DMS53 (cell line): ENCODE measurements at regions not wholly inside any gene's neighbourhood (a gene's known extent, or its start where the extent isn't known, plus 50 kb on each side); places are given as distances from the start of the nearest gene placed in this dataset.
A peak's percentile ranks its signal among the peaks of the same experiment; 100 is the strongest.

Source experiments
- DNase-seq: peaks from one replicate; lab custom pipeline; 2025; lab: John Stamatoyannopoulos, UW

DNA sequence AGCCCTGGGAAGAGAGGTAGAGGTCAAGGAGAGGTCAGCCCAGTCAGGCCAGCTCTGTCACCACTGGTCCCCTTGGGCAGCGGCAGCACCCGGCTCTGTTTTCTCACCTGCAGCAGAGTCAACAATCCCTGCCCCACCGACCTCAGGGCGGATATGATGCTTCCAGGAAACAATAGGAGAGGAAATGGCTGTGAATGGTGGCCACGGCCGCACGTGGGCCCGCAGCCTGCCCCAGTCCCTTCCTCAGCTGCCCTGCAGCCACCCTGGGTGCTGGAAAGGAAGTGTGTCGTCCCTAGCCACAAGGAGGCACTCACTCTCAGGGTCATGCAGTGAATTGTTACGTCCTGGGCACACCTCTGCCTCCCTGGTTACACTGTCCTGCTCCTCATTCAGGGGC lies 92.5 kb upstream of the ENPP6 start:
- DNase-seq = peak; percentile 90

DNA sequence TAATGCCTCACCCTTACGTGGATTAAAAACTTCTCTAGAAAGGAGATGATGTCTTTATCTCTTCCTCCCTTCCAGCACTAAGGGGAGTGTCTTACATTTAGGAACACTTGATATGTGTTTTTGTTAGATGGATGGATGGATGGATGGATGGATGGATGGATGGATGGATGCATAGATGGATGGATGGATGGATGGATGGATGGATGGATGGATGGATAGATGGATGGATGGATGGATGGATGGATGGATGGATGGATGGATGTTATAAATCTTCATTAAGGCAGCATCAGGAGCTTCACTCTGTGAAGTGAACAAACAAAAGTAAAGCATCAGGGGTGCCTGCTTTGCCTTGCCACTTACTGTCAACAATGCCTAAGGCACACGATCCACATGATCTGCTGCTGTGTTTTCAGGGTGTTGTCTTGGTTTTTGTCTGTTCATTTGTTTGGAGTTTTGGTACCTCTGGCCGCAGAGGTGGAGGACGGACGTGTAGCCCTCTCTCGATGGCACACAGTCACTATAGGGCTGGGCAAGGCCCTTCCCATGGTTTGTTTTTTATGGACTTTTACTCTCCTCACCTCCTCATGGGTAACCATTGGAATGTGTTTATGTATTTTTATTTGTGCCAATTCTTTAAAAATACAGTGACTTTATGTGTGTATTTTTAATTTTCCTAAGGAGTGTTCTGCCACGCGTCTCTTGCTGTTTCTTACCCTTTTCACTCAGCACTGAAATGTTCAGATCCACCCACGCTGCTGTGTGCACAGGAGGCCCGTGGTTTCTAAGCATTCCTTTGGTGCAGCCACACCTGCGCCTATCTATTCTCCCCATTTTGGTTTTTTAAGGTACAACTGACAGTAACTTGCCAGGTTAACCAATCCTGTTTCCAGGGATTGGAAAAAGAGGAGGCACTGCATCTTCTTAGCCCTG lies 91.8 kb upstream of the ENPP6 start:
- DNase-seq = no peak

DNA sequence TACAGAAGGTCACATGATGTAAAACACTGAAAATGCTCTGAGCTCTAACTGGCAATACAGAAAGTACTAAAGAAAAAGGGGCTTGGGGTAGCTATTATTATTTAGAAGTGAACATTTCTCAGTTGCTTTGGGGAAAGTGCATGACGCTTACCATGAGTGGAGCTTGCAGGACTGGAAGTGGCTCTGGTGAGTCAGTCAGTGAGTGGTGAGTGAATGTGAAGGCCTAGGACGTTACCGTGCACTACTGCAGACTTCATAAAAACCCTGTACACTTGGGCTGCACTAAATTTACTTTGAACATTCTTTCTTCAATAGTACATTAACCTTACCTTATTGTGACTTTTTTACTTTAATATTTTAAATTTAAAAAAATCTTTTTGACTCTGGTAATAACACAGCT lies 89.3 kb upstream of the ENPP6 start:
- DNase-seq = peak; percentile 3

DNA sequence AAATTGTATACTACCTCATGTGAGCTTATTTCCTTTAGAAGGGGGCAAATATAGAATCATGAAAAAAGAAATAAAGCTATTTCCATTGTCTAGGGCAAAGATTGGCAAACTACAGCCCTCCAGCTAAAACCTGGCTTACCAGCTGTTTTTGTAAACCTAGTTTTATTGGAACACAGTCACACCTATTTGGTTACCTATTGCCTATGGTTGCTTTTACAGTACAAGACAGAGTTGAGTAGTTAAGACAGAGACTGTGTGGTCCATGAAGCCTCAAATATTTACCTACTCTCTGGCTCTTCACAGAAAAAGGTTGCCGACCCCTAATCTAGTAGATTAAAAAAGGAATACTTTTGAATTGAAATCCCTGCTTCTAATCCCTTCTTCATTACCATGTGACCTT lies 88.8 kb upstream of the ENPP6 start:
- DNase-seq = no peak

DNA sequence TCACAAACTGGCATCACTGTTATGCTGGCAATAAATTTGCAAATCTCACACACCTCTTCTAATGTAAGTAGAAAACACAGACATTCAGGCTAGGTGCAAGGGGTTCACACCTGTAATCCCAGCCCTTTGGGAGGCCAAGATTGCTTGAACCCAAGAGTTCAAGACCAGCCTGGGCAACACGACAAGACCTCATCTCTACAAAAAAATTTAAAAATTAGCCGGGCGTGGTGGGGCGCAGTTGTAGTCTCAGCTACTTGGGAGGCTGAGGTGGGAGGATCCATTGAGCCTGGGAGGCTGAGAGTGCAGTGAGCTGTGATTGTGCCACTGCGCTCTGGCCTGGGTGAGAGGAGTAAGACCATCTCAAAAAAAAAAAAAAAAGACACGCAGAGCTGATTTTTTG lies 83.1 kb upstream of the ENPP6 start:
- no peak for DNase-seq

DNA sequence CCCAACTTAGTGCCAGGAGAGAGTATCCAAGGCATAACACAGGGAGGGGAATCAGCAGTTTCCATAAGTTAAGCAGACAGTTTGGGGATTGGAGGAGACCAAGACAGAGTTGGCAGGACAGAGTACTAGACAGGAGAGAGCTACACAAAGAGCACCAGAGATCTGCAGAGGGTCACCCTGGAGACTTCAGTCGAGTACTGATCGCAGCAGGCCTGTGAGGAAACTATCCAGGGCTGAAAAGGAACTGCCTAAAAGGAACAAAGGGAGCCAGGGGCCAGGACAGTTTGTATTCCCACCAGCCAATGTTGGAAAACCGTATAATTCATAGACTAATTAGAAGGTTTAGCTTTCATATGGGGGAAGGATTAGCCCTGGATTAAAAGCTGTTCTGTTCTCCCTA lies 80.6 kb upstream of the ENPP6 start:
- DNase-seq = peak; percentile 18

DNA sequence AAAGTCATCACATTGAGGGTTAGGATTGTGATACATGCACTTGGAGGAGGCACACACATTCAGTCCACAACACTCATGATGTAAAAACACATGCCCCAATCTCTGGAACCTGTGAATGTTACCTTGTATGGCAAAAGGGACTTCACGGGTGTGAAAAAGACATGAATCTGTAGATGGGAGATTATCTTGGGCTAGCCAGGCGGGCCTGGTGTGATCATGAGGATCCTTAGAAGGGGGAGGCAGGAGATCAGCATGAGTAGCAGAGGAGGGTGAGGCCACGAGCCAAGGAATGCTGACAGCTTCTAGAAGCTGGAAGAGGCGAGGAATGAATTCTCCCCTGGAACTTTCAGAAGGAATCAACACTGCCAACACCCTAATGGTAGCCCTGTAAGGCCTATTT lies 77.5 kb upstream of the ENPP6 start:
- DNase-seq = no peak

DNA sequence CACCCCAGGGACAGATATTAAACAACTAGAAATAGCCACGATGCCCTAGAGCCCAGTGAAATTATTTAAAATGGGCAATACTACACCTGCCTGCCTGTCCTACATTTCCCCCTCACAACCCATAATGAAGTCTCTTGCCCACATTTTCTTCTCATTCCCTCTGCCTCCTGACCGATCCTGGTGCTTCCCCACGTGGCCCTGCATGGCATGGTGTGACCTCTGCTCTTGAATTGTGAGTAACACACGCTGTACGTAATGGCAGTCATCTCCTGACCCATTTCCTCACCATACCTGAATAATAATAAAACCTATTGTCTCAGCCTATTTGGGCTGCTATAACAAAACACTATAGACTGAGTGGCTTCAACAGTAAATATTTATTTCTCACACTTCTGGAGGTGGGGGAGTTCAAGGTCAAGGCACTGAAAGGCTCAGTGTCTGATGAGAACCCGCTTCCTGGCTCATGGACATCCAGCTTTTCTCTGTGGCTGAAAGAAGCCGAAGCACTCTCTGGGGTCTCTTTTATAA lies 77.0 kb upstream of the ENPP6 start:
- DNase-seq = no peak

DNA sequence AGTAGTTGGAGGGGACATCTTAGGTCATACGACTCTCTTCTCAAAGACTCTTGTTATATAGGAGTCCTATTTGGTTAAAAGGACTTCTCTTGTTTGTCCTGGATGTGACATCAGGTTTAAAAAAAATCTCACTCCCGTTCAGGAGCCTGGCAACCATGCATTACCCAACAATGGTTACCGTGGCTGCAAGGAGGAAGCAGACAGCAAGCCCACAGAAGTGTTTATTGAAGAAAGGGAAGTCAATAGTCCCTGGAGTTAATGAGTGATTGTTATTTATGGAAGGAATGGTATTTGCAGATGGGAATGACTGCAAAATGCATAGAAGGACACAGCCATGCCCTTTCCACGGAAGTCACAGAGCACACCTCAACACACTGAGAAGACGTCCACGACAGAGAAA lies 75.9 kb upstream of the ENPP6 start:
- DNase-seq = peak; percentile 91

DNA sequence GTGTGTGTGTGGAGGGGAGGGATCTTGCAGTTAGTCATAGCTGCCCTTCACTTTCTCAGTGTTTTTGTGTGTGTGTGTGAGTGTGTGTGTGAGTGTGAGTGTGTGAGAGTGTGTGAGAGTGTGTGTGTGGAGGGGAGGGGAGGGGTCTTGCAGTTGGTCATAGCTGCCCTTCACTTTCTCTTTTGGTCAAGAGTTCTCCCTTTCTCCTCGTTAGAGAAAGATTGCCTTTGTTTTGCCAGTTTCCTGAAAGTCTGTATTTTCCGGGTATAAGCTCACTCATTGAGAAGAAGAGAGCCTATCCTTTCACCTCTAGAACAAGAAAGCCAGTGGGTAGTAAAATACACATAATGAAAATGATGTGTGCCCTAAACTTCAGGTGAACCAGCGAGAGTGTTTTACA lies 75.2 kb upstream of the ENPP6 start:
- no peak for DNase-seq

DNA sequence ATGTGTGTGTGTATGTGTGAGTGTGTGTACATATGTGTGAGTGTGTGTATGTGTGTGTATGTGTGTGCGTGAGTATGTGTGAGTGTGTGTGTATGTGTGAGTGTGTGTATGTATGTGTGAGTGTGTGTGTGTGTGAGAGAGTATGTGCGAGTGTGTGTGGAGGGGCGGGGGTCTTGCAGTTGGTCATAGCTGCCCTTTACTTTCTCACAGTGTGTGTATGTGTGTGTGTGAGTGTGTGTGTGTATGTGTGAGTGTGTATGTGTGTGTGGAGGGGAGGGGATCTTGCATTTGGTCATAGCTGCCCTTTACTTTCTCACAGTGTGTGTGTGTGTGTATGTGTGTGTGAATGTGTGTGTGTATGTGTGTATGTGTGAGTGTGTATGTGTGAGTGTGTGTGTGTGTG lies 74.8 kb upstream of the ENPP6 start:
- no peak for DNase-seq

DNA sequence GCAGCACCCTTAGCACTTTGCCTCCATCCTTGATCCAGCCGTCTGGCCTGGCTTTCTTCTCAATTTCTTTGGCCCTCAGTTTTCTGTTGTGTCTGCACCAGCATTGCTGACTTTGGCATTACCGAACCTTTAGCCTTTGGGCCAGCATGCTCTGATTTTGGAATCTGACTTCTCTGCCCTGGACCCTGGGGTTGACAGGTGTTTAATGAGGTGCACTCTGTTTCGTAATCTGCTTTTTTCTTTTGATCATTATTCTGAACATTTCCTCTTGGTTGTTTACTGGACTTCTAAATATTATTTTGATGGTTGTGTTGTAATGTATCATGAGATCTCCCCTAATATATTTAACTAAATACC lies 71.5 kb upstream of the ENPP6 start:
- DNase-seq = no peak

DNA sequence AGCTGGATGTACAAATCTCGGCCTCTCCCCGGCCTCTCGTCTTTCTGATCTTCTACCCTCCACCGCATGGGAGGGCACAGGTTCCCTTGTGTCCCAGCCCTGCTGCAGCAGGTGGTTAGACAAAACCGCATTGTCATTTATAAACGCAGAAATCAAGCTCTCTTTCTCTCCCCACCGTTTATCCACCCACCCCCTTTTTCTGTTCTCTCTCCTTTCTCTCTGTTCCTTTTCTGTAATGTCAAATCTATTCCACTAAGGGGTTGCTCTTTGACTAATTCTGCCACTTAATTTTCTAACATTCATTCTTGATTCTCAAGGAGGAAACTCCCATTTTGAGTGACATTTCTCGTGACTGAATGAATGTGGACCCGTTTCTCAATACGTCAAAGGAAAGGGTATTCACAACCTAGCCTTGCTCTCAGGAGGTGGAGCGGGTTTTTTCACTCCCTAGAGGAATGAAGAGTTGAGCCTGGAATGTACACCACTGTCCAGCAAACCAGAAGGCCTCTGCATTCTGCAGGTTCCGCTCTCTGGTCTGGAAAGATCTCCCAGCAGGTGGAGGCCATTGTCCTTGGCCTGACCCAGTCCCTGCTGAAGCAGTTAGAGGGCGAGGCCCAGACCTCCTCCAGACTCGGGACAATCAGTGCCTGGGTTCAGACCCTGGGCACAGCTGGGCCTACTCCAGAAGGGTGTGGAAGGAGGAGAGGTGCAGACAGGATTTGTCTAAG lies 70.9 kb upstream of the ENPP6 start:
- peak; percentile 33 for DNase-seq

DNA sequence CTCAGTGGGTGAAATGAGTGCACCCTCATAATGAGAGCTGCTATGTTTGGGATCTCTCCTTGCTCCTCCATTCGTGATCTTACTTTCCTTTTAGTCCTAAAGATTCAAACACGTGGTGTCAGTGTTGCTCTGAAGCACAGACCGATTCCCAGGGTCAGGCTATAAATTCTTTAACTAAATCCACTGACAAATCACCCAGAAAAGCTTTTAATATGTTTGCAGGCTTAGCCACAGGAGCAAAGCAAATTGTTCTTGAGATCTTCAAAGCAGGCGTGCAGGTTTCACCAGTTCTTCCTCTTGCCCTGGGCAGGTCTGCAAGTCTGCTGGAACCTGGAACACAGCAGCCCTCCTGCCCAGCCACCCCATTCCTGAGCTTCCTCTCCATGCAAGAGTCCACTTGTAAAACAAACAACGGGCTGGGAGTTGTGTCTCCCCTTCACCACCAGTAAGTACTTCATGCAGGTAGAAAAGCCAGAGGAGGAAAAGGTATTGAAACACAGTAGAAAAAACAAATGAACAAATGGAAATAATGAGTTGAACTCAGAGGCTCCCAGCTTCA lies 70.1 kb upstream of the ENPP6 start:
- peak; percentile 77 for DNase-seq

DNA sequence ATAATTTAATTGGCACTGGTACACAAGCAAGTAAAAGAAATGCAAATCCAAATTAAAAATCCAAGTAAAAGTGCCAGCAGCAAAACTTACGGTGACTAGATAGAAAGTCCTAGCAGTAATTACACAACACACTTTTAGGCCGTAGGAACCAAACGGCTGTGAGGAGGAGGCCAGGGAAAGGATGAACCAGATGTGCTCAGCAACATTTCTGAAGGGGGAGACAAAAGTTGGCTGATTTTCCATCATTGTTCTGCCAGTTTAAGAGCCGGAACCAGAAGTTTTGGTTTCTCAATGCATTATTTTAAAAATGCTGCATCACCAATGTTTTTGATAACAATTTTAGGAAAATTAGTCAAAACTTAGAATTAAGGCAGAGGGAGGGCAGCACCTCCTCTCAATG lies 68.7 kb upstream of the ENPP6 start:
- no peak for DNase-seq

DNA sequence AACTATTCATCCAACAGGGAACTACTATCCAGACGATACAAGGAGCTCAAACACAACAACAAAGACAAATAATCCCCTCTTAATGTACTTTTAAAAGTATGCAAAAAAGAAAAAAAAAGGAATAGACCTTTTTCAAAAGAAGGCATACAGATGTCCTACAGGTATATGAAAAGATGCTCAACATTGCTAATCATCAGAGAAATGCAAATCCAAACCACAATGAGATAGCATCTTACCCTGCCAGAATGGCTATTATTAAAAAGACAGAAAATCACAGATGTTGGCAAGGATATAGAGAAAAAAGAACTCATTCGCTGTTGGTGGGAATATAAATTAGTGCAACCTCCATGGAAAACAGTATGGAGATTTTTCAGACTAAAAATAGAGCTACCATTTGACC lies 67.1 kb upstream of the ENPP6 start:
- no peak for DNase-seq

DNA sequence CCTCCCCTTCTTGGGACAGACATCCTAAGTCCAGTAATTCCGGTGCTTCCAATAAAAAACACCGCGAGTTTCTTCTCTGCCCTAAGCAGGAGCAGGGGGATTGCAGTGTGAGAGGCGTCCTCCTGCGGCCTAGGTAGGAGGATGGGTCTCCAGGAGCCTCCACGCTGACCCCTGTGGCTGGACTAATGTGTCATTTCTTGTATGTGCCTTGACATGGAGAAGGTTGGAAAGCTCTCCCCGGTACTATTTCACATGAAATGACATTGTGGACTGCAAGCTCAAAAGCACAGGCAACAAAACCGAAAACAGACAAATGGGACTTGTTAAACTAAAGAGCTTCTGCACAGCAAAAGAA lies 66.6 kb upstream of the ENPP6 start:
- no peak for DNase-seq

DNA sequence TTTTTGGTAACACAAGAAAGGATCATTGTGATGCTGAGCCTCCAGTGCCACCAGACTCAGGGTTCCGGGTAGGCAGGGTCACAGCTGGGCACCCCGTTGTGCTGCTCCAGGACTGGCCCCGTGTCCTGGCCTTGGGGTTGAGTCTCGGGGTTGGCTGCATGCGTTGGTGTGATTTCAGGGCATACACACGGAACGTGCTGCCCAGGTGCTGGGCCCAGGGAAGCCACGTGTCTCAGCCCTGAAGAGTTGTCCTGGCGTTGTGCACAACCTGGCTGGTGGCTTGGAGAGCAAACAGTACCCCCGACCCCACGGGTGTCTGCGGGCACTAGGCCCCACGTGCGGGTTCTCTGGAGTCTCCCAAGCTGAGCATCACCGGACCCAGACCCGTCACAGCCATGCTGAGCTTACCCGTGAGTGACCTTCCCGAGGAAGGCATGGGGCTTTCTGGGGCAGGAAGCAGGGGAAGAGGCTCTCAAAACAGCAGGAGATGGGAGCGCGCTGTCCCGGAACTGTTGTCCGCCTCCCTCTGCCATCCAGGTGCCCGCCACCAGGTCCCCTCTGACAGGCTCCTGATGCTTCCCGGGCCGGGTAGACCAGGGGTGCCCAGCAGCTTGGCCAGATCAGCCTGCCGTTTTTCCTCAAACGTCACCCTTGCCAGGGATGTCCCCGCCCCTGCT lies 66.1 kb upstream of the ENPP6 start:
- peak; percentile 82 for DNase-seq

DNA sequence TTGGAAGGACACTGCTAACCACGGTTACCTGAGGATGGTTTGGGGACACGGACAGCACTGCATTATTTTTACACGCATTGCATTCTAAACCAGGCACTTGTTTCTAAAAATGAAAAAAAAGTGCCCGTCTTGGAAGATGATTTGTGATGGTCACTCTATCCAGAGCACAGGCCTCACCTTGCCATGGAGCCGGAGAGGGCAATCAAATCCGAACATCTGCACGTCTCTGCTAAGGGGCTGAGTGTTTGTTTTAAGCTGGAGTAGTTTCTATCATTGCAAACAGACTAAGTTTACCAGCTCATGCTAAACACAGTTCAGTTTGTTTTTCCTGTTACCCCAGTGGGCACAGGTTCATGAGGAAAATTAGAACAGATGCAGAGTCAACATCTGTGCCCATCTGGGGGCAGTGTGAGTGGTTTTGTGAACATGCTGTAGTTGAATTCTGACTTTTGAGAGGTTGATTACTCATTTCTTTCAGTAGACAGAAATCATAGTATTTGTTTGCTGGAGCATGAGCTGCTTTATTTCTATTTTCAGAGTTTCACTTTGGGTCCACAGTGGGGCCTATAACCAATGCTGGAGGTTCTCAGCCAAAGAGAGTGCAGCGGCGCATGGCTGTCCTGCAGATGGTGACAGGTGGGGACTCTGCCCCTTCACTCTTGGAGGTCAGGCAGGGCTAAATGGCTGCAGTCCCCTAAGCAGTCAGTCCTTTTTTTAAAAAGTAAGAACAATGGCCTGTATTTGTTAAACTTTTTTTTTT lies 65.4 kb upstream of the ENPP6 start:
- DNase-seq = peak; percentile 81

DNA sequence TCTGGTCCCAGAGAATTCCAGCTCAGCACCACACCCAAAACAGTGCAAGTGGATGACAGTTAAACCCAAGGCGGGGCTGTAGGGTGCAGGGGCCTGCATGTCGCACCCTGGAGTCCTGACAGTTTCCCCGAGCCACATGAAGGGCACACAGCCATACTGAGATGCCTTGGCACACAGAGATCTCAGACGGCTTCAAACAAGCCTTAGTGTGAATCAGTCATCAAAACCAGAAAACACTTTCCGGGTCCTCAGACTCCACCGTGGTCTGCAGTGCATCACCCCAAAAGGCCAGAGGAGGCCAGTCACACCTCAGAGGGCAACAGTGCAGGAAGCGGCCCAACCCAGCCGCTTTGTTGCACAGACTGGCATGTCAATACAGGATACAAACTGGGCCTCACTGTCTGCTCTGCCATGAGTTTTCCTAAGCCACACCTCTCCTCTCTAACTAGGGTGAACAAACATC lies 64.6 kb upstream of the ENPP6 start:
- peak; percentile 87 for DNase-seq
